HG02970 (cell line): ENCODE measurements at regions not wholly inside any gene's neighbourhood (a gene's known extent, or its start where the extent isn't known, plus 50 kb on each side); places are given as distances from the start of the nearest gene placed in this dataset.
"Not testable (repeated sequence)": the region's sequence is repeated elsewhere in the genome, so short reads cannot be mapped to it uniquely, and the experiment has no call there.

ENCODE experiments used
- ATAC-seq: cut with Tn5 transposase; IDR thresholded peaks from one replicate; pipeline ENCODE4 v1.9.1; 2021; ENCODE audit warnings: mild to moderate bottlenecking, moderate library complexity, moderate number of reproducible peaks; ENCODE audit not compliant: unreplicated experiment, low FRiP score

DNA sequence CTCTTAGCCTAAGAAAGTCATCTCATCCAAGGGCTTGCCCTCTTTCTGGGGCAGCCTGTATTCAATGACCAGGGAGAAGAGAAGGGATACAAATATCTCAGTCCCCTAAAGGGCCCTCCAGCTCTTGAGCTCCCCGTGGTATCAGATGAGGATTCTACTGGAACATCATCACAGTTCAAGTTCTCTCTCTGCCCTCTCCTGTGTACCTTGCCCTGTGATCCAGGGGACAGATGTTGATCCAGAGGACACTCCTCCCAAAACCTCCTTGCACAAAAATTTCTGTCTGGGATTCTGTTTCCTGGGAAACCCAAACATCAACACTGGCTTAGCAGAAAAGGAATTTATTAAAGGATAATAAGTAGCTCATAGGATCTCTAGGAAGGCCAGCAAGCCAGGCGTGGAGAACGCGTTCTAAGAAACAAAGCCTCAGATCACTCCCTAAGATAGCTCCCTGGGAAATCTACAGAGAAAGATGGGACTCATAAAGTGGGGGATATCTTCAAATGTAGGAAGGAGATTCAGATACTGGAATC, 296.3 kb upstream of the KLF3 start:
- ATAC-seq, result no peak

DNA sequence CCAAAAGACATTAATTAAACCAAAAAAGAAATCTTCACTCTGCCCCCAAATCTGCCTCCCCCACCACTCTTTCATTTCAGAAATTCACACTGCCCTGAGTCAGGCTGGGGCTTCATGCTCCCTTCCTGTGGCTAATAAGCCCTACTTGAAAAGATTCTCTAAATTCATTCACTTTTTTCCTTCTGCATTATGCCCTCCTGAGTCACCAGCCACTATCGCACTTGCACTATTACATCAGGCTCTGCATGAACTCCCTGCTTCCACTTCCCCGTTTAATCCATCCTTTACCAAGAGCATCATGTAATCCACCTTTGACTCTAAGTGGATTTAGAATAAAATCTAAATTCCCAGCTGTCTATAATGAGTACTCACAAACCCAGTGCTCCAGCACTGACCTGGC, 295.4 kb upstream of the KLF3 start:
- no peak for ATAC-seq

DNA sequence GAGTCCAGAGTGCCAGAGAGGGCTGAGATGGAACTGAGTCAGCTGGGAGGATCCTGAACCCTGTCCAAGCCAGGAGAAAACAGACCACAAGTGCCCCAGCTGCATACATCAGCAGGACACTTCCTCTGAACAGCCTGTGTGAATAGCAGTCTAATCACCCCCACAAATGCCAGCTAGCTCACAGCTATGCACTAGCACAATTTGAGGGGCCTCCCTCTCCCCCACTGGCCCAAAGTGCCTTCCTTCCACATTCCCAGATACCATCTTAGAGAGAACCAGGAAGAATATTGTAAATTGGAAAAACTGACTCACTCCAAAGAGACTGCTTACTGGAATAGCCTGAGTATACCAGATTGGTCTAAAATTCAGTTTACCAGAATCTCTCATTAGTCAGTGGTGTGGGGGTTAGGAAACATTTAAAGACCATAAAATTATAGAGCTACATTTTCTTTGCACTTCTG, 292.6 kb upstream of the KLF3 start:
- ATAC-seq, result no peak

DNA sequence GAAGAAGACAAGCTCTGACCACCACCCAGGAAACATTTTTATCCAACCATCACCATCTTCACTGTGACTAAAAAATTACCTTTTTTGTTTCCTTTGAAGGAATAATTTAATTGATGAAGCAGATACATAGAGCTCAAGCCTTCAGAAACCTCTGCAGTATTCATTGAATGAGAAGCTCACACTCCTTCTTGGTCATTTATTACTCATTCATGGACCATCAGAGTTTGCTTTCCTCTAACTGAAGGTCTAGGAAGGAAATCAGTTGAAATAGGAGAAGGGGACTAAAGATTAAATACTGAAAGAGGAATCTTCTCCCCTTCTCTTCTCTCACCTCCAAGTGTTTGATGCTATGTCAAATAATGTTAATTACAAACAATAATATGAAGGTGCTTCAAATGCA, 290.6 kb upstream of the KLF3 start:
- no peak for ATAC-seq

DNA sequence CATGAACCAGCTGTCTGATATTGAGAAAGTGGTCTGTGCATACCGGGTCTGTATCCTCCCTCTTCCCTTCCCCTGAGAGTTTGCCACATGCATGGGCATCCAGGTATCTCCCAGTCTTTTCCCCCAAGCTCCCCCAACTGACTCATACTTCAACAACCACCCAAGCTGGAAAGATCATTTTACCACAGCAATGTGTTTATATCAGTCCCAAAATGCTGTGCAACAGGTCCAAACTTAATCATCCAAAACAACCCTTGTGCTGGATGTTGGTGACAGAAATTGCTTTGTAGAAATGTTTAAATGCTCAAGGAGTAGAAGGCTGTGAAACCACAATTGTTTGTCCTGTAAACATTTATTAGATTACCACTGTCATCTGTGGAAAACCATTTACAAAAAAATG, 286.8 kb upstream of the KLF3 start:
- no peak for ATAC-seq

DNA sequence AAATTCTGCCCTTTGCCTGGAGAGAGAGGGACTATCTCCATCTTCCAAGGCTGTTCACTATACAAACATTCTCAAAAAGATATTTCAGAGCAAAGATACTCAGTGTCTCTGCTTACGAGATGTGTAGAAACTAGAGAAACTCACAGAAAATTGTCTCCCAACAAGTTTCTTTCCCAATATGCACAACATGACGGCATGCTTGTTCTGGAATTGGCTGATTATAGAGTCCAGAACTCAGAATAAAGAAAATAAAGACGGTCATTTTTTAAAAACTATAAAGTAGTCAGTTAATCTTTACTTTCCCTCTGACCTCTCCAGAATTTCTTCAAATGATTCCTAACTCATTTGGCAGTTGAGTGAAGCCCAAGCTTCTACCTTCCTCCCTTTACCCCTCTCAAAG, 285.5 kb upstream of the KLF3 start:
- no peak for ATAC-seq

DNA sequence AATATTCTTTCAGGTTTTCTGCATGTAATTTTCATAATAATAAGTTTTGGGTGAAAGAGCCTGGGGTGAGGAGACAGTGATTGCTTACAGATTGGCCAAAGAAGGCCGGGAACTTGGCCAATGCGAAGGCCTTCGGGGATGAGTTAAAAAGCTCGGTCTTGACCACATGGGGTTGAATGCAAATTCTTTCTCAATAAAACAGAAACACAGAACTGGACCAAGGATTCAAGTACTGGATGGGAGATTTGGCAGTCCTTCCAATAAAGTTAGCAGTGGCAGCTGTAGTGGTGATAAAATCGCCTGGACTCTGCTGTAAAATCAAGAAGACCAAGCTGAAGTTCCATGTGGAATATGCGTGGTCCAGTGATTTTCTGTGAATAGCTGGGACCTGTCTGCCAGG, 282.2 kb upstream of the KLF3 start:
- ATAC-seq, result no peak

DNA sequence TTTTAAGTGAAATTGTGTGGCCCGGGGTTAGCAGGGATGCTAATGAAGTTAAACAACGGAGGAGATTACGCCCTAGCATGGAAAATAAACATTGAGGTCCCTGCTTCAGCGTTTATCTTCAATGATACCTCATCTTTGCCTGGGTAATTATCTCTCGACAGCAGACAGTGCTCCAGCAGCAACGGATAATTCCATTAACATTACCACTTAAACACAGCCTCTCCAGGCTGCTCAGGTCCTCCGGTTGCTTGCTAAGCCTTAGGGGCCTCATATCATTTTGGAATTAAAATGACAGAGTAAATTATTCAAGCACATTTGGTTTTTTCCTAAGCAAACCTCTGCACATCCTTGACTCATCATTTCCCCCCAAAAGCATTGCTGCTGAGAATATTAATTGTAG, 281.5 kb upstream of the KLF3 start:
- ATAC-seq, result no peak

DNA sequence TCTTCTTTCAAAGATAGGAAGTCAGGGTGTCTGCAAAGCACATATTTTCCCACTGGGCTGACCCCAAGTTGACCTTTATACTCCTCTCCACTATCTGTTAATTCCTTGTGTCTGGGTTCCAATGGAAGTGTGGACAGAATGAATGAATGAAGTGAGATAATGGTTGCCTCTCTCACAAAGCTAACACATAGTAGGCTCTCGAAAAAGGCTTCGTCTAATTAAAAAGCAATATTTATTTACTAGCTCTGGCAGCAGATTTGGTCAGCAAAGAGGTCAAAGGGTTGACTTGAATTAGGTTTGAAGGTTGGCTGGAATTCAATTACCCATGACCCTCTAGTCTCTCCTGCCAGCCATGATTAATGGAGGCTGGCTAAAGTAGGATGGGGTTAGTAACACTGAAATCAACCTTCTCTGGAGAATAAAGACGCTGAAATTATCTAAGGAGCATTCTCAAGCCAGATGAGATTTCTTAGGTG, 280.3 kb upstream of the KLF3 start:
- no peak for ATAC-seq

DNA sequence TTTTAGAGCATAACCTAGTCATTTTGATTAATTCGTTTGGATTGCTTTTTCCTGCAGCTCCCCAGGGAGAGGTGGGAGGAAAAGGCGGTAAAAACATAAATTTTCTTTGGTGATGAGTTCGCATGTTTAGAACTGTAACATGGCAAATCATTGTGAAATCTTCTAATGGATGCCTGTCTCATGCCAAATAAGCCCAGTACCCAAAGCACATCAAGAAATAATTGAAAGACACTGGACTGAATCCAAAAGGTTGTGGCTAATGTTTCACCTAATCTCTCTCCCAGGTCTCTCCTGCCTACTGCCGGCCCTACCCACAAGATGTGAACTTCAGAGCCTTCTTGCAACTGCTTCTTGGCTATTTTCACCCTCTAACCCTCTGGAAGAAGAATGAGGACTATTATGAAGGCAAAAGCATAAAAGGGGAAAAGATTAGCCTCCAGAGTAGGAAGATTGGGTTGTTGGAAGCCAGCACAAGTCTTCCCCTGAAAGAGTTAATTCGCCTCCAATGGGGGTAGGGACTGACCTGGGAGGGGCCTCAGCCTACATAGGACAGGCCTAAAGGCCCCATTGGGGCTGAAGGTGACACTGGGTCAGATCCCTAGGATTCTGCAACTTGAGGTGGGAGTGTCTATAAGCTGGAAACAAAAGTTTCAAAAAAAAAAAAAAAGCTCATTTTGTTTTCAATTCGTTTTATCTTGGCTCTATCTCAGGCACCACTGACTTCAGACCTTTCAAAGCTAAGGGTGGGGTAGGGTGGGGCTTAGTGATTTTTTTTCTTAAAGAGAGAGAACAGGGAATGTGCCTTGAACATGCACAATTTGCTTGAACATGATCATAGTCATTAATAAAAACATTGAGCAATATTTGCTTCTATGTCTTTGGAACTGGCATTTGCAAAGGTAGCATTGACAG, 278.6 kb upstream of the KLF3 start:
- no peak for ATAC-seq

DNA sequence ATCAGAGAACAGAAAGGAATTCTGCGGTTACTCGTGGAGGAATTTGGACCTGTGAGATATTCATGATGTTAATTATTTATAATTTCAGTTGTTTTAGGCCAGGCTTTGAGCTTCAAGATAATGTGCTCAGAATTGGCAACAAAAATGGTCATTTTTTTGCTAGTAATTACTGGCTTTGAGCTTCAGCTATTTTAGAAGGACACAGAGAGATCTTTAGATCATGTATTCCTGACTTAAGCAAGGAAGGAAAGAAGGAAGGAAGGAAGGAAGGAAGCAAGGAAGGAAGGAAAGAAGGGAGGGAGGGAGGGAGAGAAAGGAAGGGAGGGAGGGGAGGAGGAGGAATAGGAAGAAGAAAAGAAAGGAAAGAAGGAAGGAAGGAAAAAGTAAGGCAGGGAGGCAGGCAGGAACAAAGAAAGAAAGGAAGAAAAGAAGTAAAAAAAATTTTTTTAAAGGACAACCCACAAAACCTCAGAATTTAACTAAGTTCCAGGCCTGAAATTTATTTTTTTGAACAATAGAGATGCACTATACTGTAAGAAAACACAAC, 277.9 kb upstream of the KLF3 start:
- ATAC-seq, result no peak

DNA sequence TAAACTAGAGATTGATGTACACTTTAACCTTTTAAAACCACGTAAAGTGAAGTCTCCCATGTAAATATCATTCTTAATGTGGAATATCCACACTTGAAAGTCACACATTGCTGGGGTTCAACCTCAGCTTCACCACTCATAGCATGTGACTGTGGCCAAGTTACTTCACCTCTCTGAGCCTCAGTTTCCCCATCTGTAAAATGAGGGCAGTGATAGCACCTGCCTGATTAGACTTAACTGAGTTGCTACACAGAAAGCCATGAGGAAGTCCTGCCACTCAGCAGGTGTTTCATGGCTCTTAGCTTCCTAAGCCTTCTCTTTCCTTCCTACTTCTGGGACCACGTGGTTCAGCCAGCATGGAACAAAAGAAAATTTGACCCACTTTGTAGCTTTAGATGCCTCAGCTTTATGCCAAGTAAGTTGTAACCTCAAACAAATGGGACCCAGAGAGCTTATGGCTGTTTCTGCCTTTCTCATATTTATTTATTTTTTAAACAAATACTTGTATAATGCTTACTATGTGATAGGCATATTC, 277.3 kb upstream of the KLF3 start:
- ATAC-seq, result no peak

DNA sequence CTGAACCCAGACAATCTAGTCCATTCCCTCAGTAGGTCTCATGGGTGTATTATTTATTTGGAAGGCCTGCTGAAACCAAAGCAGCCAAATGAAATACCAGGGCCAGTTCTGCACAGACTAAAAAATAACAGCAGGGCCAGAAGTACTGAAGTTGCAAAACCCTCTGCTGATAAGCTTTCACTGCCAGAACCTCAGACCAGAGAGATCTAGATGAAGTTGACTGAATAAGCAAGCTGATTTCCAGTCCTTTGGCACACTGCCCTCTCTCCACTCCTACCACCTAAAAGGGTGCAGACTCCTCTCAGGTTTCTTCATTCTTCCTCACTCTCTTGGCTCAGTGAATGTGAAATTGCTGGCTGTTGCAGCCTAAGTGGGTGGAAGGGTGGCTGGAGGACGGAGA, 276.7 kb upstream of the KLF3 start:
- ATAC-seq, result no peak

DNA sequence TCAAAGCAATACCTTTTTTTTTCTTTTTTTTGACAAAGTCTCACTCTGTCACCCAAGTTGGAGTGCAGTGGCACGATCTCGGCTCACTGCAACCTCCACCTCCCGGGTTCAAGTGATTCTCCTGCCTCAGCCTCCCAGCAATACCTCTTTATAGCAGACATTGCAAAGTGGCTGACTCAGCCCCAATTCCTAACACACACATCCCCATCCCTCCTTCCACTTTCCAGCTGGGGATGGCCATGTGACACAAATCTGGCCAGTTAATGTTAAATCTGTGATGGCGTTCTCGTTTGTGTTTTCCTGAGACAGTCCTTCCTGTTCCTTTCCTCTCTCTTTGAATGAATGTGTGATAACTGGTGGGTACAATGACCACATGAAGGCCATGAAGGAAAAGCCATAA, 276.2 kb upstream of the KLF3 start:
- no peak for ATAC-seq

DNA sequence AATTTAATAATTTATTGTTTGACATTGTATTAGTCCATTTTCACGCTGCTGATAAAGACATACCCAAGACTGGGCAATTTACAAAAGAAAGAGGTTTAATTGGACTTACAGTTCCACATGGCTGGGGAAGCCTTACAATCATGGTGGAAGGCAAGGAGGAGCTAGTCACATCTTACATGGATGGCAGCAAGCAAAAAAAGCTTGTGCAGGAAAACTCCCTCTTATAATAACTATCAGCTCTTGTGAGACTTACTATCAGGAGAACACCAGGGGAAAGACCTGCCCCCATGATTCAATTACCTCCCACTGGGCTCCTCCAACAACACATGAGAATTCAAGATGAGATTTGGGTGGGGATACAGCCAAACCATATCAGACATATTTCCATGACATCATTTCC, 275.1 kb upstream of the KLF3 start:
- not testable (repeated sequence) for ATAC-seq

DNA sequence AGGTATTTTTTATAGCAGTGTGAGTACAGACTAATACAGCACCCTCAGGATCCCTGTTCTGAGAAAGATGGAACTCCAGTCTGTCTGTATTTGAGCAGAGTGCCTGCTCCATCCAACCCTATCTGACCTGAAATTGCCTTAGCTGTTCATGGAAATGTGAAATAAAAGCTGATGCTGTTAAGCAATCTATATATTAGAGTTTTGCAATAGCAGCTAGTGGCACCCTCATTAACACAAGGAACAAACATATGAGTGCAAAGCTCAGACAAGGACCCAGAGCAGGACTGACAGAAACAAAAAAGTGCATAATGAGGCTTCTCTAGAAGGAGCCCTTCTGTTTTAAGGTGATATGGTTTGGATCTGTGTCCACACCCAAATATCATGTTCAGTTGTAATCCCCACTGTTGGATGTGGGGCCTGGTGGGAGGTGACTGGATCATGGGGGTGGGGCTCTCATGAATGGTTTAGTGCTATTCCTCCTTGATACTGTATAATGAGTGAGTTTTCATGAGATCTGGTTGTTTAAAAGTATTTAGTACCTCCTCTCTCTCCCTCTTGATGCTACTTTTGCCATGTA, 272.9 kb upstream of the KLF3 start:
- no peak for ATAC-seq

DNA sequence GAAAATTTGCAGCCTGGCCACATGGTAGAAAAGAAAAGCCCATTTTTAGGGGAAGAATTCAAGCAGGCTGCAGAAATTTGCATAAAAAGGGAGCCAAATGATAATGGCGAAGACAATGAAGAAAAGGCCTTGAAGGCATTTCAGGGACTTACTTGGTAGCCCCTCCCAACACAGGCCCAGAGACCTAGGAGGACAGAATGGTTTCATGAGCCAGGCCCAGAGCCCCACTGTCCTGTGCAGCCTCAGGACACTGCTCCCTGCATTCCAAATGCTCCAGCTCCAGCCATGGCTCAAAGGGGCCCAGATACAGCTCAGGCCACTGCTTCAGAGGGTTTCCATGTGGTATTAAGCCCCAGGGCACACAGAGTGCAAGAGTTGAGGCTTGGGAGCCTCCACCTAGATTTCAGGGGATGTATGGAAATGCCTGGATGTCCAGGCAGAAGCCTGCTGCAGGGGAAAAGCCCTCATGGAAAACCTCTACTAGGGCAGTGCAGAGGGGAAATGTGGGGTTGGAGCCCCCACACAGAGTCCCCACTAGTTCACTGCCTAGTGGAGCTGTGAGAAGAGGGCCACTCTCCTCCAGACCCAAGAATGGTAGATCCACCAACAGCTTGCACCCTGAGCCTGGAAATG, 271.7 kb upstream of the KLF3 start:
- ATAC-seq, result no peak

DNA sequence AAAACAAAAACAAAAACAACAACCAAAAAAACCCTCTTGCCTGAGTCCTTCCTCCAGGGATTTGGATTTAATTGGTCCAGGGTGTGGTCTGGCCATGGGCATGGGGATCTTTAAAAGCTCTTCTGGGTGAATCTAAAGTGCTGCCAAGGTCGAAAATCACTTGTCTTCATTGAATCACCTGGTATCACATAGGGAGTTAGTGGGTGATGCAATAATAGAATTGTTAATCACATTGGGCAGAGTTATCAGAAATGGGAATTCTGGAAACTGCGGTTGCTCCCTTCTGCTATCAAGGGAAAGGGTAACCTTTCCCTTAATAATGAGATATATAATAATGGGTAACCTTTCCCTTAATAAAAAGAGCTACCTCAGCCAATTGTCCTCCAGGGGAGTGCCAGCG, 267.9 kb upstream of the KLF3 start:
- no peak for ATAC-seq

DNA sequence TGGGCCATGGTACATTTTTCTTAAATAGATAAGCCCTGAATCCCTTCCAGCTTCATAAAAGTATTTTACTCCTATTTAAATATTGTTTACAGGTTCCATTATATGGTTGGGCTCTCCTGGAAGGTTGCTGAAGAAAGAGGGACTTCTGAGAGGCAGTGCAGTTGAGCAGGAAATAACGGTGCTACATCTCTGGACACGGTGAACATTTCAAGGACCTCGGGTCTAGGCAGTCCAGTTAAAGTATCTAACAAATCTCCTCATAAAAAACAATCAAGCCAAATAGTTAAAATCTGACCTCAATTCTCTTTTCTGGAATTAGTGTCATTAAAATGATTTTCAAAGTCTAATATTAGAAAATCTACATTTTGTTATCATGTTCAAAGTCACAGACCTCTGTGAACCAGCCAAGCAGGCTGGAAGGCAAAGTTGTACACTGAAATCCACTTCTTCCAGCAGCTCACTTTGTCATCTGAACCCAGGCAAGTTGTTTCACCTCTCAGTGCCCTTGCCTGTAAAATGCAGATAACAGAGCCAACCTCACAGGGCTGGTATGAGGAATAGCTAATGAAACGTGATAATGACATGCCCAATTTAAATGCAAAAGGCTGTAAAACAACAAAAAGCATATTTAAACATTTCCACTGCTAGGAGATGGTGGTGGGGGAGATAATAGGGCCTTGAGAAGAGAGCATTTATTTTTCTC, 267.0 kb upstream of the KLF3 start:
- ATAC-seq, result no peak

DNA sequence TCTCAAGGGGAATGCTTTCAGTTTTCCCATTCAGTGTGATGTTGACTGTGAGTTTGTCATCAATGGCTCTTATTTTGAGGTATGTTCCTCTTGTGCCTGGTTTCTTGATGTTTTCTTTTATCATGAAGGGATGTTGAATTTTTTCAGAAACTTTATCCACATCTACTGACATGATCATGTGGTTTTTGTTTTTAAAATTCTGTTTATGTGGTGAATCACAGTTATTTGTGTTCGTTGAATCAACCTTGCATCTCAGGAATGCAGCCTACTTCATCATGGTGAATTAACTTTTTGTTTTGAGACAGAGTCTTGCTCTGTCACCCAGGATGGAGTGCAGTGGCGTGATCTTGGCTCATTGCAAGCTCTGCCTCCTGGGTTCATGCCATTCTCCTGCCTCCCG, 263.1 kb upstream of the KLF3 start:
- ATAC-seq, result no peak
